Body of pancreas (tissue), 4 donors: ENCODE measurements at regions not wholly inside any gene's neighbourhood (a gene's known extent, or its start where the extent isn't known, plus 50 kb on each side); places are given as distances from the start of the nearest gene placed in this dataset.
"Not testable (repeated sequence)": the region's sequence is repeated elsewhere in the genome, so short reads cannot be mapped to it uniquely, and the experiment has no call there.

Experiments used
- ATAC-seq: fragments of 150-250 bp; one replicate; pipeline ENCODE4 v1.9.1; 2016
- DNase-seq, 4 donors: peaks; one replicate each; pipeline ENCODE4 v3.0.0-alpha.2; 2019
- H3K27ac ChIP-seq, 4 donors: fragments of 200-600 bp; sonication (generic); 1 replicate in 3 of 4; 2 replicates in 1 of 4; pipeline versions ENCODE4 v1.5.1 to v1.6.1; 2016 to 2019; ENCODE audit warnings: mild to moderate bottlenecking in 1 of 4, mixed read lengths in 1 of 4, moderate library complexity in 1 of 4
- H3K27me3 ChIP-seq, 2 donors: fragments of 200-600 bp; sonication (generic); one replicate each; pipeline ENCODE4 v1.6.0; 2016; ENCODE audit warnings: mild to moderate bottlenecking in 1 of 2
- H3K36me3 ChIP-seq, 2 donors: fragments of 200-600 bp; sonication (generic); replicated peaks in 1 of 2; 2 replicates each; pipeline ENCODE4 v1.5.1; 2016; ENCODE audit warnings: low read depth in 2 of 2; ENCODE audit not compliant: insufficient read depth in 1 of 2
- H3K4me1 ChIP-seq: fragments of 200-600 bp; sonication (generic); one replicate; pipeline ENCODE4 v1.6.0; 2016
- H3K4me3 ChIP-seq, 2 donors: fragments of 200-600 bp; sonication (generic); 1 replicate in 1 of 2; 2 replicates in 1 of 2; pipeline ENCODE4 v1.5.1; 2016 to 2019
- H3K9me3 ChIP-seq, 3 donors: fragments of 200-600 bp; sonication (generic); 1 replicate in 2 of 3; 2 replicates in 1 of 3; pipeline ENCODE4 v1.5.1; 2016
- CTCF ChIP-seq, 7 experiments: fragments of 450-650 bp in 4 of 7; fragments of 200-600 bp in 3 of 7; sonication (generic) in 3 of 7; IDR thresholded peaks; one replicate each; pipeline ENCODE4 v1.5.1; 2016 to 2019; ENCODE audit warnings: antibody characterized with exemption in 7 of 7
- POLR2A ChIP-seq, 3 donors: fragments of 450-650 bp; IDR thresholded peaks; one replicate each; pipeline ENCODE4 v1.6.1; 2016; ENCODE audit warnings: antibody characterized with exemption in 3 of 3, mild to moderate bottlenecking in 2 of 3
- WGBS, 2 donors: methylation state at CpG; one replicate each; pipeline ENCODE4 v1.1.5; 2017; 5-methylcytosine and 5-hydroxymethylcytosine counted together
- intact Hi-C: fragments of 100-400 bp; cut with DNase I; formaldehyde crosslinking; loops from one replicate; pipeline ENCODE4 v1.15.1; 2023

- no peaks in the 10 kb centered on the region for H3K4me1 ChIP-seq
- DNase-seq (no peak), ATAC-seq (no peak)
- H3K9me3 ChIP-seq: no peaks in the 10 kb centered on the region
- H3K36me3 ChIP-seq: no peaks in the 10 kb centered on the region
- WGBS, 2 donors: 68 to 72% methylated on average over 4 of the region's 4 CpGs
- H3K27ac ChIP-seq: no peak overlapping the region
- no peak overlapping the region for H3K4me3 ChIP-seq
- TF ChIP-seq CTCF (IDR thresholded peaks at IDR 0.05) (no peak), POLR2A (IDR thresholded peaks at IDR 0.05) (no peak)
- intact Hi-C loops: no loop called here
- H3K27me3 ChIP-seq: no peaks in the 10 kb centered on the region
Measured at GRCh38 chr12:72173974-72174373, 98.2 kb upstream of the TRHDE start.

GRCh38 chr12:72178244-72178643, 93.9 kb upstream of the TRHDE start:
- ATAC-seq (no peak), DNase-seq (no peak)
- TF ChIP-seq POLR2A (IDR thresholded peaks at IDR 0.05) (no peak), CTCF (IDR thresholded peaks at IDR 0.05) (no peak)
- intact Hi-C loops: no loop called here
- H3K27me3 ChIP-seq: no peaks in the 10 kb centered on the region
- no peaks in the 10 kb centered on the region for H3K36me3 ChIP-seq
- no peak overlapping the region for H3K4me3 ChIP-seq
- H3K4me1 ChIP-seq: no peaks in the 10 kb centered on the region
- no peaks in the 10 kb centered on the region for H3K9me3 ChIP-seq
- 88 to 94% methylated on average over 2 of the region's 2 CpGs for WGBS, 2 donors
- H3K27ac ChIP-seq: no peak overlapping the region

GRCh38 chr12:72178871-72179270, 93.3 kb upstream of the TRHDE start:
- ATAC-seq (no peak), DNase-seq (no peak)
- Histone ChIP-seq H3K4me3 (no peak overlapping the region), H3K9me3 (no peaks in the 10 kb centered on the region), H3K27me3 (no peaks in the 10 kb centered on the region), H3K27ac (no peak overlapping the region), H3K36me3 (no peaks in the 10 kb centered on the region), H3K4me1 (no peaks in the 10 kb centered on the region)
- 74 to 76% methylated on average over 2 of the region's 2 CpGs for WGBS, 2 donors
- intact Hi-C loops: no loop called here
- no peak for TF ChIP-seq CTCF (IDR thresholded peaks at IDR 0.05)
- TF ChIP-seq POLR2A (IDR thresholded peaks at IDR 0.05): no peak

- H3K9me3 ChIP-seq: no peaks in the 10 kb centered on the region
- H3K4me3 ChIP-seq: no peak overlapping the region
- TF ChIP-seq CTCF (IDR thresholded peaks at IDR 0.05): no peak
- TF ChIP-seq POLR2A (IDR thresholded peaks at IDR 0.05): no peak
- no peaks in the 10 kb centered on the region for H3K27me3 ChIP-seq
- WGBS, 2 donors: 86 to 92% methylated on average over 1 of the region's 1 CpG
- no peaks in the 10 kb centered on the region for H3K4me1 ChIP-seq
- H3K36me3 ChIP-seq: no peaks in the 10 kb centered on the region
- ATAC-seq: no peak
- intact Hi-C loops: no loop called here
- no peak overlapping the region for H3K27ac ChIP-seq
- DNase-seq: no peak
Measured at GRCh38 chr12:72179841-72180240, 92.3 kb upstream of the TRHDE start.

- H3K4me3 ChIP-seq, H3K36me3 ChIP-seq, H3K9me3 ChIP-seq, H3K27me3 ChIP-seq, ATAC-seq, H3K27ac ChIP-seq, DNase-seq, intact Hi-C loops, H3K4me1 ChIP-seq: not testable (repeated sequence)
- 90 to 94% methylated on average over 2 to 17 of the region's 33 CpGs for WGBS, 2 donors
Measured at GRCh38 chr12:72184971-72185533, 87.1 kb upstream of the TRHDE start.
